ENCODE measurements at regions not wholly inside any gene's neighbourhood (a gene's known extent, or its start where the extent isn't known, plus 50 kb on each side); places are given as distances from the start of the nearest gene placed in this dataset.

DNA sequence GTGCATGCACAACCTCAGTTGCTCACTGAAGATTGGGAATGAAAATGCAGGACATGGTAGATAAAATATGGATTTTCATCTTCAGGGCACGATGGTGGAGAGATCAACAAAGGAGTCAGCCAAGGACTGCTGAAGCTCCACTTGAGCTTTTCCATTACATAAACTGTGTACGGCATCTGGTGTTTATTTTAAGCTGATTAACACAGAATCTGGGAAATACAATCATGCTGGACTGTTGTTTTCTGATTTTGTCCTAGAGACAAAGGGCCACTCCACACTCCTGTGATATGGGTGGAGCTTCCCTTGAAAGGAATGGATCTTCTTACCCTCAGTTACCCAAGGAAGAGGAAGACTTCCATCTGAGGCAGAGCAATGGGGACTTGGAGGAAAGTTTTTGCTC lies 120.6 kb downstream of the SAMD9 start:
- 64% methylated on average over 2 of the region's 2 CpGs for WGBS
- TF ChIP-seq HNF4A (conservative IDR thresholded peaks at IDR 0.05) (no peak), GABPA (IDR thresholded peaks at IDR 0.05 in 1 of 2, conservative IDR thresholded peaks at IDR 0.05 in 1 of 2) (no peak), FOXA1 (IDR thresholded peaks at IDR 0.05) (no peak), JUND (IDR thresholded peaks at IDR 0.05) (no peak), NR2F2 (IDR thresholded peaks at IDR 0.05) (no peak), FOXA2 (IDR thresholded peaks at IDR 0.05) (no peak), RXRA (IDR thresholded peaks at IDR 0.05) (no peak)
- TF ChIP-seq, protein P1, sequence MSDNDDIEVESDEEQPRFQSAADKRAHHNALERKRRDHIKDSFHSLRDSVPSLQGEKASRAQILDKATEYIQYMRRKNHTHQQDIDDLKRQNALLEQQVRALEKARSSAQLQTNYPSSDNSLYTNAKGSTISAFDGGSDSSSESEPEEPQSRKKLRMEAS (IDR thresholded peaks at IDR 0.05): no peak
- TF ChIP-seq, protein P2, sequence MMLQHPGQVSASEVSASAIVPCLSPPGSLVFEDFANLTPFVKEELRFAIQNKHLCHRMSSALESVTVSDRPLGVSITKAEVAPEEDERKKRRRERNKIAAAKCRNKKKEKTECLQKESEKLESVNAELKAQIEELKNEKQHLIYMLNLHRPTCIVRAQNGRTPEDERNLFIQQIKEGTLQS (IDR thresholded peaks at IDR 0.05): no peak
- TF ChIP-seq, protein P3, sequence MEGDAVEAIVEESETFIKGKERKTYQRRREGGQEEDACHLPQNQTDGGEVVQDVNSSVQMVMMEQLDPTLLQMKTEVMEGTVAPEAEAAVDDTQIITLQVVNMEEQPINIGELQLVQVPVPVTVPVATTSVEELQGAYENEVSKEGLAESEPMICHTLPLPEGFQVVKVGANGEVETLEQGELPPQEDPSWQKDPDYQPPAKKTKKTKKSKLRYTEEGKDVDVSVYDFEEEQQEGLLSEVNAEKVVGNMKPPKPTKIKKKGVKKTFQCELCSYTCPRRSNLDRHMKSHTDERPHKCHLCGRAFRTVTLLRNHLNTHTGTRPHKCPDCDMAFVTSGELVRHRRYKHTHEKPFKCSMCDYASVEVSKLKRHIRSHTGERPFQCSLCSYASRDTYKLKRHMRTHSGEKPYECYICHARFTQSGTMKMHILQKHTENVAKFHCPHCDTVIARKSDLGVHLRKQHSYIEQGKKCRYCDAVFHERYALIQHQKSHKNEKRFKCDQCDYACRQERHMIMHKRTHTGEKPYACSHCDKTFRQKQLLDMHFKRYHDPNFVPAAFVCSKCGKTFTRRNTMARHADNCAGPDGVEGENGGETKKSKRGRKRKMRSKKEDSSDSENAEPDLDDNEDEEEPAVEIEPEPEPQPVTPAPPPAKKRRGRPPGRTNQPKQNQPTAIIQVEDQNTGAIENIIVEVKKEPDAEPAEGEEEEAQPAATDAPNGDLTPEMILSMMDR (IDR thresholded peaks at IDR 0.05; ENCODE audit: low read depth, low read length, missing input control): no peak
- TF ChIP-seq, protein P4, sequence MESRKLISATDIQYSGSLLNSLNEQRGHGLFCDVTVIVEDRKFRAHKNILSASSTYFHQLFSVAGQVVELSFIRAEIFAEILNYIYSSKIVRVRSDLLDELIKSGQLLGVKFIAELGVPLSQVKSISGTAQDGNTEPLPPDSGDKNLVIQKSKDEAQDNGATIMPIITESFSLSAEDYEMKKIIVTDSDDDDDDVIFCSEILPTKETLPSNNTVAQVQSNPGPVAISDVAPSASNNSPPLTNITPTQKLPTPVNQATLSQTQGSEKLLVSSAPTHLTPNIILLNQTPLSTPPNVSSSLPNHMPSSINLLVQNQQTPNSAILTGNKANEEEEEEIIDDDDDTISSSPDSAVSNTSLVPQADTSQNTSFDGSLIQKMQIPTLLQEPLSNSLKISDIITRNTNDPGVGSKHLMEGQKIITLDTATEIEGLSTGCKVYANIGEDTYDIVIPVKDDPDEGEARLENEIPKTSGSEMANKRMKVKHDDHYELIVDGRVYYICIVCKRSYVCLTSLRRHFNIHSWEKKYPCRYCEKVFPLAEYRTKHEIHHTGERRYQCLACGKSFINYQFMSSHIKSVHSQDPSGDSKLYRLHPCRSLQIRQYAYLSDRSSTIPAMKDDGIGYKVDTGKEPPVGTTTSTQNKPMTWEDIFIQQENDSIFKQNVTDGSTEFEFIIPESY (IDR thresholded peaks at IDR 0.05): no peak

DNA sequence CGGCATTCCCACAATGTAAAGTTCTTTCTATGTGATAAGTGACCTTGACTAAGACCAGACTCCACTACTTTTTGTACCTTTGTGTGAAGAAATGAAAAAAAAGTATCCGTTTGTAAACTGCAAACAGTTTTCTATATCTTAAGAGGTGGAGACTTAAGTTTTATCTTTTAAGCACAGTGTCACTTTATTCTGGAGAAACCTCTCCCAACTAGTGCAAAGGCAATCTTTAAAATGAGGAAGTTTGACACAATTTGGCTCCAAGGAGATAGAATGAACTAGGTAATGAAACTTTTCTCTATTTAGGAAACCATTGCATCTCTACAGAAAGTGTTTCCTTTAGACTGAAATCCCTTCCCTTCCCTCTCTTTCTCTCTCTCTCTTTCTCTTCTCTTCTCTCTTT lies 122.9 kb downstream of the SAMD9 start:
- no peak for TF ChIP-seq HNF4A (conservative IDR thresholded peaks at IDR 0.05)
- H3K9ac ChIP-seq (ENCODE audit: low read depth in 1 of 2, low read length in 2 of 2): no peak overlapping the region
- WGBS: 77% methylated on average over 2 of the region's 2 CpGs
- no peaks in the 10 kb centered on the region for H3K9me3 ChIP-seq (ENCODE audit: control insufficient read depth in 4 of 4, low read length in 3 of 4)
- H3K27ac ChIP-seq (ENCODE audit: low read depth in 1 of 2, low read length in 2 of 2): no peak overlapping the region
- H3K27me3 ChIP-seq (ENCODE audit: control insufficient read depth in 4 of 4, insufficient read depth in 4 of 4, low read length in 3 of 4): peaks cover 0 to 3% (median 0%) of the 10 kb centered on the region in 4 donors
- H3K4me3 ChIP-seq (ENCODE audit: low read depth in 1 of 3, low read length in 3 of 3): no peak overlapping the region
- no peaks in the 10 kb centered on the region for H3K4me1 ChIP-seq (ENCODE audit: control insufficient read depth in 4 of 4, insufficient read depth in 4 of 4, low read length in 3 of 4)
- DNase-seq (ENCODE audit: low spot score): no peak
- no peaks in the 10 kb centered on the region for H3K36me3 ChIP-seq (ENCODE audit: control insufficient read depth in 4 of 4, insufficient read depth in 3 of 4, low read depth in 1 of 4, low read length in 3 of 4)

More for the DNA sequence above, 120.6 kb downstream of the SAMD9 start:
- Histone ChIP-seq H3K4me1 (ENCODE audit: control insufficient read depth in 4 of 4, insufficient read depth in 4 of 4, low read length in 3 of 4) (no peaks in the 10 kb centered on the region), H3K27ac (ENCODE audit: low read depth in 1 of 2, low read length in 2 of 2) (no peak overlapping the region), H3K9ac (ENCODE audit: low read depth in 1 of 2, low read length in 2 of 2) (no peak overlapping the region), H3K9me3 (ENCODE audit: control insufficient read depth in 4 of 4, low read length in 3 of 4) (no peaks in the 10 kb centered on the region), H3K36me3 (ENCODE audit: control insufficient read depth in 4 of 4, insufficient read depth in 3 of 4, low read depth in 1 of 4, low read length in 3 of 4) (no peaks in the 10 kb centered on the region), H3K4me3 (ENCODE audit: low read depth in 1 of 3, low read length in 3 of 3) (no peak overlapping the region), H3K27me3 (ENCODE audit: control insufficient read depth in 4 of 4, insufficient read depth in 4 of 4, low read length in 3 of 4) (peaks cover 0 to 3% (median 0%) of the 10 kb centered on the region in 4 donors)
- DNase-seq (ENCODE audit: low spot score): no peak

DNA sequence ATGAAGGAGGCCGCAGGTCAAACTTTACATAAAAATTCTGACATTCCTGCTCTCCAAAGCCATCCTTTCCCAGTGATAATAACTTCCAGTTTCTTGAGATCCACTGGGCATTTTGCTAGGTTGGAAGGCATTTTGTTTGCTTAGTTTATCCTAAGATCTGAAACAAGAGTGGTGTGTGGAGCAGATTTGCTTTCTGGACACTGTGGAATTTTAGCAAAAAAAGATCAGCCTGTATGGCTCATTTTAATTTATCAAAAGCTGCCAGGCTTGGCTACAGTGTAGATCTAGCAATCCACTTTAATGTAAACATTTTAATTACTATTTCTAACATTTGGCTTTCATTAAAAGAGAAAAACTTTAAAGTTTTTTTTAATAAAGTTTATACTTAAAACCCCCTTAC lies 124.8 kb downstream of the SAMD9 start:
- H3K36me3 ChIP-seq (ENCODE audit: control insufficient read depth in 4 of 4, insufficient read depth in 3 of 4, low read depth in 1 of 4, low read length in 3 of 4): no peaks in the 10 kb centered on the region
- no peak overlapping the region for H3K9ac ChIP-seq (ENCODE audit: low read depth in 1 of 2, low read length in 2 of 2)
- no peak overlapping the region for H3K4me3 ChIP-seq (ENCODE audit: low read depth in 1 of 3, low read length in 3 of 3)
- H3K9me3 ChIP-seq (ENCODE audit: control insufficient read depth in 4 of 4, low read length in 3 of 4): no peaks in the 10 kb centered on the region
- 89% methylated on average over 1 of the region's 1 CpG for WGBS
- no peak overlapping the region for H3K27ac ChIP-seq (ENCODE audit: low read depth in 1 of 2, low read length in 2 of 2)
- no peaks in the 10 kb centered on the region for H3K4me1 ChIP-seq (ENCODE audit: control insufficient read depth in 4 of 4, insufficient read depth in 4 of 4, low read length in 3 of 4)
- DNase-seq (ENCODE audit: low spot score): no peak
- peaks cover 0 to 3% (median 0%) of the 10 kb centered on the region in 4 donors for H3K27me3 ChIP-seq (ENCODE audit: control insufficient read depth in 4 of 4, insufficient read depth in 4 of 4, low read length in 3 of 4)
- no peak for TF ChIP-seq TAF1 (conservative IDR thresholded peaks at IDR 0.05)
- no peak for TF ChIP-seq FOXA1 (IDR thresholded peaks at IDR 0.05)
- TF ChIP-seq, protein P1 (IDR thresholded peaks at IDR 0.05): no peak
- TF ChIP-seq SP1 (IDR thresholded peaks at IDR 0.05): no peak
- TF ChIP-seq GABPA (IDR thresholded peaks at IDR 0.05 in 1 of 2, conservative IDR thresholded peaks at IDR 0.05 in 1 of 2): no peak
- TF ChIP-seq HNF4G (IDR thresholded peaks at IDR 0.05): no peak
- TF ChIP-seq, protein P5, sequence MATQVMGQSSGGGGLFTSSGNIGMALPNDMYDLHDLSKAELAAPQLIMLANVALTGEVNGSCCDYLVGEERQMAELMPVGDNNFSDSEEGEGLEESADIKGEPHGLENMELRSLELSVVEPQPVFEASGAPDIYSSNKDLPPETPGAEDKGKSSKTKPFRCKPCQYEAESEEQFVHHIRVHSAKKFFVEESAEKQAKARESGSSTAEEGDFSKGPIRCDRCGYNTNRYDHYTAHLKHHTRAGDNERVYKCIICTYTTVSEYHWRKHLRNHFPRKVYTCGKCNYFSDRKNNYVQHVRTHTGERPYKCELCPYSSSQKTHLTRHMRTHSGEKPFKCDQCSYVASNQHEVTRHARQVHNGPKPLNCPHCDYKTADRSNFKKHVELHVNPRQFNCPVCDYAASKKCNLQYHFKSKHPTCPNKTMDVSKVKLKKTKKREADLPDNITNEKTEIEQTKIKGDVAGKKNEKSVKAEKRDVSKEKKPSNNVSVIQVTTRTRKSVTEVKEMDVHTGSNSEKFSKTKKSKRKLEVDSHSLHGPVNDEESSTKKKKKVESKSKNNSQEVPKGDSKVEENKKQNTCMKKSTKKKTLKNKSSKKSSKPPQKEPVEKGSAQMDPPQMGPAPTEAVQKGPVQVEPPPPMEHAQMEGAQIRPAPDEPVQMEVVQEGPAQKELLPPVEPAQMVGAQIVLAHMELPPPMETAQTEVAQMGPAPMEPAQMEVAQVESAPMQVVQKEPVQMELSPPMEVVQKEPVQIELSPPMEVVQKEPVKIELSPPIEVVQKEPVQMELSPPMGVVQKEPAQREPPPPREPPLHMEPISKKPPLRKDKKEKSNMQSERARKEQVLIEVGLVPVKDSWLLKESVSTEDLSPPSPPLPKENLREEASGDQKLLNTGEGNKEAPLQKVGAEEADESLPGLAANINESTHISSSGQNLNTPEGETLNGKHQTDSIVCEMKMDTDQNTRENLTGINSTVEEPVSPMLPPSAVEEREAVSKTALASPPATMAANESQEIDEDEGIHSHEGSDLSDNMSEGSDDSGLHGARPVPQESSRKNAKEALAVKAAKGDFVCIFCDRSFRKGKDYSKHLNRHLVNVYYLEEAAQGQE (IDR thresholded peaks at IDR 0.05): no peak

Data from liver (tissue), 8 donors.